SK-N-SH treated with all-trans-retinoic acid at 6 μM for 48 hours (cell line): ENCODE measurements at regions not wholly inside any gene's neighbourhood (a gene's known extent, or its start where the extent isn't known, plus 50 kb on each side); places are given as distances from the start of the nearest gene placed in this dataset.

Experiments
- ATAC-seq: fragments of 200-7000 bp; cut with Tn5 transposase; 3 replicates; pipeline ENCODE4 v1.9.1; 2020; ENCODE audit warnings: mild to moderate bottlenecking, moderate library complexity
- ARNTL ChIP-seq: fragments of 450-650 bp; formaldehyde crosslinking; IDR thresholded peaks from 2 replicates; pipeline ENCODE4 v1.5.0; 2020; ENCODE audit warnings: low read depth, mild to moderate bottlenecking, moderate library complexity, borderline replicate concordance
- BACH2 ChIP-seq: fragments of 250-450 bp; sonication (Bioruptor Pico); IDR thresholded peaks from 2 replicates; pipeline ENCODE4 v1.9.0; 2021; ENCODE audit warnings: mild to moderate bottlenecking, borderline replicate concordance
- CSDC2 ChIP-seq: fragments of 250-450 bp; sonication (Bioruptor Pico); IDR thresholded peaks from 2 replicates; pipeline ENCODE4 v1.5.0; 2020; ENCODE audit warnings: mild to moderate bottlenecking, moderate library complexity
- GLIS3 ChIP-seq: fragments of 250-450 bp; sonication (Bioruptor Pico); IDR thresholded peaks from 2 replicates; pipeline ENCODE4 v1.5.0; 2020; ENCODE audit warnings: mild to moderate bottlenecking, moderate library complexity
- ISL1 ChIP-seq: fragments of 250-450 bp; sonication (Bioruptor Pico); IDR thresholded peaks from 2 replicates; pipeline ENCODE4 v2.1.2; 2022; ENCODE audit warnings: mild to moderate bottlenecking, moderate library complexity
- OSR1 ChIP-seq: fragments of 250-450 bp; sonication (Bioruptor Pico); IDR thresholded peaks from 2 replicates; pipeline ENCODE4 v1.8.0; 2022; ENCODE audit warnings: moderate library complexity, mild to moderate bottlenecking, inconsistent platforms
- PATZ1 ChIP-seq: fragments of 250-450 bp; sonication (Bioruptor Pico); IDR thresholded peaks from 2 replicates; pipeline ENCODE4 v1.8.0; 2020; ENCODE audit warnings: mild to moderate bottlenecking, moderate library complexity, borderline replicate concordance
- POU6F1 ChIP-seq: fragments of 250-450 bp; sonication (Bioruptor Pico); IDR thresholded peaks from 2 replicates; pipeline ENCODE4 v1.8.0; 2021; ENCODE audit warnings: low read depth, mild to moderate bottlenecking, moderate library complexity, borderline replicate concordance
- PPARA ChIP-seq: fragments of 250-450 bp; sonication (Bioruptor Pico); IDR thresholded peaks from 2 replicates; pipeline ENCODE4 v1.5.0; 2020; ENCODE audit warnings: mild to moderate bottlenecking, borderline replicate concordance
- RARB ChIP-seq: fragments of 250-450 bp; sonication (Bioruptor Pico); IDR thresholded peaks from 2 replicates; pipeline ENCODE4 v1.8.0; 2021; ENCODE audit warnings: mild to moderate bottlenecking, moderate library complexity
- SNAI2 ChIP-seq: fragments of 250-450 bp; sonication (Bioruptor Pico); IDR thresholded peaks from 2 replicates; pipeline ENCODE4 v1.5.0; 2020; ENCODE audit warnings: mild to moderate bottlenecking, moderate library complexity
- TOX ChIP-seq: fragments of 250-450 bp; sonication (Bioruptor Pico); IDR thresholded peaks from 2 replicates; pipeline ENCODE4 v1.8.0; 2021; ENCODE audit warnings: mild to moderate bottlenecking, moderate library complexity, borderline replicate concordance
- ZFP3 ChIP-seq: fragments of 250-450 bp; sonication (Bioruptor Pico); IDR thresholded peaks from 2 replicates; pipeline ENCODE4 v1.5.0; 2020; ENCODE audit warnings: mild to moderate bottlenecking, moderate library complexity
- ZFP30 ChIP-seq: fragments of 450-650 bp; formaldehyde crosslinking; IDR thresholded peaks from 2 replicates; pipeline ENCODE4 v1.5.0; 2022; ENCODE audit warnings: mild to moderate bottlenecking, moderate library complexity
- ZNF565 ChIP-seq: fragments of 450-650 bp; formaldehyde crosslinking; conservative IDR thresholded peaks from 2 replicates; pipeline ENCODE4 v1.5.0; 2020; ENCODE audit warnings: low read depth, mild to moderate bottlenecking, moderate library complexity
- ZNF70 ChIP-seq: fragments of 450-650 bp; formaldehyde crosslinking; IDR thresholded peaks from 2 replicates; pipeline ENCODE4 v1.5.0; 2020; ENCODE audit warnings: mild to moderate bottlenecking, moderate library complexity
- ZNF8 ChIP-seq: fragments of 450-650 bp; formaldehyde crosslinking; IDR thresholded peaks from 2 replicates; pipeline ENCODE4 v1.5.0; 2020; ENCODE audit warnings: mild to moderate bottlenecking, moderate library complexity
- TF ChIP-seq, protein P1 (sequence below): fragments of 250-450 bp; sonication (Bioruptor Pico); IDR thresholded peaks from 2 replicates; pipeline ENCODE4 v1.5.0; 2020; ENCODE audit warnings: mild to moderate bottlenecking, moderate library complexity

GRCh38 chrX:69038188-69038587 is 127.1 kb downstream of the PJA1 start (continued):
- TF ChIP-seq POU6F1 (CRISPR knock-in tag) (no peak), ARNTL (no peak)

GRCh38 chrX:69037786-69038185 is 127.5 kb downstream of the PJA1 start:
- ATAC-seq, result no peak
- TF ChIP-seq GLIS3 (CRISPR knock-in tag) (no peak), OSR1 (CRISPR knock-in tag) (no peak), POU6F1 (CRISPR knock-in tag) (no peak), BACH2 (CRISPR knock-in tag) (no peak), PPARA (CRISPR knock-in tag) (no peak), TOX (CRISPR knock-in tag) (no peak), PATZ1 (no peak), ZFP3 (CRISPR knock-in tag) (no peak), ARNTL (no peak), ZFP30 (no peak), SNAI2 (CRISPR knock-in tag) (no peak)

DNA sequence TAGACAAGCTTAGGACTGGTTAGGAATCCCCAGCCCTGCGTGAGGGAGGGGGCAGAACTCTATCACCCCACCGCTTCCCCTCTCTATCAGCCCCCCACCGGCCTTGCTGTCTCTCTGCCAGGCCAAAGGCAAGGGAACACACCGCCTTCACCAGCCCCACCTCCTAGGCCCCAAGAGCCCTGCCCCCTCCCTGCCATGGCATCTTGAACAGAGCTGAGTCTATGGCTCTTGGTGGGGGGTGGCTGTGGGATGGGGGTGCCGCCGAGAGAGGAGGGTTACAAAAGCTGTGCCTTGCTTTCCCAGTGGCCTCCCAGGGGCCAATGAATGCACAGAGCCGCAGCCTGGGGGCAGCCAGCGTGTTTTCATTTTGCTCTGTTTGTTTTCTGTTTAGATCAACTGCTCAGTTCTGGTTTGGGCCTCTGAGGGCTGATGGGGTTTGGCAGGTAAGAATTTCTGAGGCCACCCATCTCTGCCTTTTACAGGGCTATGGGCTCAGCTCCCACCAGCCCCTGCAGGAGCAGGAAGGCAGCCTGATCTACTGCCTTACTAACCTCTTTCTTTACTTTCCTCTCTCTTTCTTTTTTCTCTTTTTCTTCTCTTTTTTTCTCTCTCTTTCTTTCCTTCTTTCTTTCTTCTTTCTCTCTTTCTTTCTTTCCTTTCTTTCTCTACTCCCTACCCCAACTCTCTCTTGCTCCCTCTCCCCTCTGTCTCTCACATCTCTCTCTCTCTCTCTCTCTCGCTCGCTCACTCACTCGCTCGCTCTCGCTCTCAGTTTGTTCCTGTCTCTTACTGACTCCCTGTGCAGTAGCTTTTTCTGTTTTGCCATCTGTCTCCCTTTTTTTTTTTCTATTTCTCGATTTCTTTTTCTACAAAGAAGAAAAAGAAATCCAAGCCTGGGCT is 128.3 kb downstream of the PJA1 start:
- TF ChIP-seq ZNF565 (no peak), ISL1 (no peak), POU6F1 (CRISPR knock-in tag) (no peak), RARB (no peak), SNAI2 (CRISPR knock-in tag) (no peak), CSDC2 (CRISPR knock-in tag) (no peak), OSR1 (CRISPR knock-in tag) (no peak), PATZ1 (no peak), ZNF8 (CRISPR knock-in tag) (no peak), ZNF70 (no peak), ARNTL (no peak)
- TF ChIP-seq, protein P1, sequence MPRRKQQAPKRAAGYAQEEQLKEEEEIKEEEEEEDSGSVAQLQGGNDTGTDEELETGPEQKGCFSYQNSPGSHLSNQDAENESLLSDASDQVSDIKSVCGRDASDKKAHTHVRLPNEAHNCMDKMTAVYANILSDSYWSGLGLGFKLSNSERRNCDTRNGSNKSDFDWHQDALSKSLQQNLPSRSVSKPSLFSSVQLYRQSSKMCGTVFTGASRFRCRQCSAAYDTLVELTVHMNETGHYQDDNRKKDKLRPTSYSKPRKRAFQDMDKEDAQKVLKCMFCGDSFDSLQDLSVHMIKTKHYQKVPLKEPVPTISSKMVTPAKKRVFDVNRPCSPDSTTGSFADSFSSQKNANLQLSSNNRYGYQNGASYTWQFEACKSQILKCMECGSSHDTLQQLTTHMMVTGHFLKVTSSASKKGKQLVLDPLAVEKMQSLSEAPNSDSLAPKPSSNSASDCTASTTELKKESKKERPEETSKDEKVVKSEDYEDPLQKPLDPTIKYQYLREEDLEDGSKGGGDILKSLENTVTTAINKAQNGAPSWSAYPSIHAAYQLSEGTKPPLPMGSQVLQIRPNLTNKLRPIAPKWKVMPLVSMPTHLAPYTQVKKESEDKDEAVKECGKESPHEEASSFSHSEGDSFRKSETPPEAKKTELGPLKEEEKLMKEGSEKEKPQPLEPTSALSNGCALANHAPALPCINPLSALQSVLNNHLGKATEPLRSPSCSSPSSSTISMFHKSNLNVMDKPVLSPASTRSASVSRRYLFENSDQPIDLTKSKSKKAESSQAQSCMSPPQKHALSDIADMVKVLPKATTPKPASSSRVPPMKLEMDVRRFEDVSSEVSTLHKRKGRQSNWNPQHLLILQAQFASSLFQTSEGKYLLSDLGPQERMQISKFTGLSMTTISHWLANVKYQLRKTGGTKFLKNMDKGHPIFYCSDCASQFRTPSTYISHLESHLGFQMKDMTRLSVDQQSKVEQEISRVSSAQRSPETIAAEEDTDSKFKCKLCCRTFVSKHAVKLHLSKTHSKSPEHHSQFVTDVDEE (CRISPR knock-in tag), result no peak
- ATAC-seq, result no peak
